Trophoblast cell (in vitro differentiated cells and primary cell): ENCODE measurements at regions not wholly inside any gene's neighbourhood (a gene's known extent, or its start where the extent isn't known, plus 50 kb on each side); places are given as distances from the start of the nearest gene placed in this dataset.

Experiments used
- DNase-seq, 2 donors: peaks; one replicate each; pipeline ENCODE4 v3.0.0-alpha.2; 2016
- H2AFZ ChIP-seq: 2 replicates; pipeline ENCODE4 v1.6.1; 2013; ENCODE audit warnings: low read length, moderate library complexity, mild to moderate bottlenecking; ENCODE audit not compliant: insufficient read depth, poor library complexity
- H2AK5ac ChIP-seq: 2 replicates; pipeline ENCODE4 v1.6.1; 2013; ENCODE audit warnings: mild to moderate bottlenecking, low read length
- H2BK120ac ChIP-seq: 2 replicates; pipeline ENCODE4 v1.6.1; 2013; ENCODE audit warnings: low read length, mild to moderate bottlenecking, moderate library complexity; ENCODE audit not compliant: insufficient read depth, poor library complexity
- H2BK12ac ChIP-seq: 2 replicates; pipeline ENCODE4 v1.6.1; 2013; ENCODE audit warnings: mild to moderate bottlenecking, low read length, moderate library complexity
- H2BK5ac ChIP-seq: 2 replicates; pipeline ENCODE4 v1.6.1; 2013; ENCODE audit warnings: low read length, low read depth, moderate library complexity, mild to moderate bottlenecking; ENCODE audit not compliant: poor library complexity
- H3K14ac ChIP-seq: 2 replicates; pipeline ENCODE4 v1.6.1; 2013; ENCODE audit warnings: mild to moderate bottlenecking, low read length
- H3K18ac ChIP-seq: 2 replicates; pipeline ENCODE4 v1.6.1; 2013; ENCODE audit warnings: mild to moderate bottlenecking, low read length
- H3K23ac ChIP-seq: 2 replicates; pipeline ENCODE4 v1.6.1; 2013; ENCODE audit warnings: low read length
- H3K27ac ChIP-seq: 2 replicates; pipeline ENCODE4 v1.5.1; 2013; ENCODE audit warnings: low read depth, mild to moderate bottlenecking, inconsistent platforms, low read length, moderate library complexity
- H3K27me3 ChIP-seq: 2 replicates; pipeline ENCODE4 v1.6.1; 2013; ENCODE audit warnings: inconsistent platforms, mild to moderate bottlenecking, low read length, moderate library complexity; ENCODE audit not compliant: insufficient read depth
- H3K36me3 ChIP-seq, 2 experiments: 1 replicate in 1 of 2; 2 replicates in 1 of 2; pipeline ENCODE4 v1.6.1; 2013; ENCODE audit warnings: low read length in 2 of 2, mild to moderate bottlenecking in 2 of 2, moderate library complexity in 1 of 2; ENCODE audit not compliant: insufficient read depth in 2 of 2, control insufficient read depth in 1 of 2
- H3K4ac ChIP-seq: 2 replicates; pipeline ENCODE4 v1.6.1; 2013; ENCODE audit warnings: low read depth, mild to moderate bottlenecking, low read length, moderate library complexity
- H3K4me1 ChIP-seq, 2 experiments: 1 replicate in 1 of 2; 2 replicates in 1 of 2; pipeline ENCODE4 v1.6.1; 2013; ENCODE audit warnings: low read length in 2 of 2, mild to moderate bottlenecking in 2 of 2, moderate library complexity in 1 of 2; ENCODE audit not compliant: insufficient read depth in 2 of 2, control insufficient read depth in 1 of 2
- H3K4me2 ChIP-seq: 2 replicates; pipeline ENCODE4 v1.6.1; 2013; ENCODE audit warnings: inconsistent platforms, mild to moderate bottlenecking, low read length, moderate library complexity
- H3K4me3 ChIP-seq: 2 replicates; pipeline ENCODE4 v1.5.1; 2013; ENCODE audit warnings: mild to moderate bottlenecking, low read depth, low read length, inconsistent platforms
- H3K79me1 ChIP-seq: one replicate; pipeline ENCODE4 v1.6.1; 2013; ENCODE audit warnings: low read length
- H3K79me2 ChIP-seq: 2 replicates; pipeline ENCODE4 v1.6.1; 2013; ENCODE audit warnings: low read length, mild to moderate bottlenecking; ENCODE audit not compliant: control insufficient read depth, insufficient read depth, poor library complexity
- H3K9ac ChIP-seq: 2 replicates; pipeline ENCODE4 v1.6.1; 2013; ENCODE audit warnings: mild to moderate bottlenecking, low read length
- H3K9me3 ChIP-seq: 2 replicates; pipeline ENCODE4 v1.6.1; 2013; ENCODE audit warnings: low read depth, mild to moderate bottlenecking, control low read depth, inconsistent platforms, low read length; ENCODE audit not compliant: insufficient read depth
- H4K12ac ChIP-seq: 2 replicates; pipeline ENCODE4 v1.6.1; 2013; ENCODE audit warnings: low read depth, mild to moderate bottlenecking, low read length, moderate library complexity
- H4K8ac ChIP-seq: 2 replicates; pipeline ENCODE4 v1.6.1; 2013; ENCODE audit warnings: low read depth, mild to moderate bottlenecking, low read length, moderate library complexity
- H4K91ac ChIP-seq: one replicate; pipeline ENCODE4 v1.6.1; 2013; ENCODE audit warnings: low read depth, mild to moderate bottlenecking, low read length, moderate library complexity
- WGBS: extraction: QIAGEN DNeasy Blood & Tissue Kit; methylation state at CpG from one replicate; pipeline ENCODE4 v1.1.7; 2013; ENCODE audit warnings: missing lambda C conversion rate; ENCODE audit not compliant: insufficient read length, insufficient coverage; ENCODE audit errors: extremely low coverage; 5-methylcytosine and 5-hydroxymethylcytosine counted together

DNA sequence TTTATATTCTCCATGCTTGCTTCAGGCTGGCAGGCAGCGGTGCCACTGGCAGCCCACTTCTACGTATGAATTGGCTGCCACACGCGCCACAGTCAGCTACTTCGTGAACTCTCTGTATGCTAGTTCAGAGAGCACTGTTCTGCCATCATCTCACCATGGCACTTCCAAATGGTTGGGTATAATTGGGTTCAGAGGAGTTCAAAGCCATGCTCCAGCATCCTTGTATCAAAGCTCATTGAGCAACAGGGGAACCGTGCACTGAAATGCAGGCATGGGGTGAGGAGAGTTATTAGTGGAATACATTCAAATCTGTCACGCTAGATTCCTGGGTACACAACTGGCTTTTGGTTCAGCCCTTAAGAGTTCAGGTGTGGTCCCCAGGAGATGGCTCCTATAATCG lies 519.9 kb upstream of the NOX3 start:
- Histone ChIP-seq H3K79me2 (no peaks in the 10 kb centered on the region), H2BK120ac (no peak overlapping the region), H3K27ac (no peak overlapping the region), H3K9ac (no peak overlapping the region), H2BK12ac (no peak overlapping the region), H3K4me3 (no peak overlapping the region), H3K23ac (no peak overlapping the region), H2AK5ac (no peak overlapping the region), H2BK5ac (no peak overlapping the region), H4K91ac (no peak overlapping the region), H3K4ac (no peak overlapping the region), H3K14ac (no peak overlapping the region), H3K27me3 (no peaks in the 10 kb centered on the region), H4K8ac (no peak overlapping the region), H3K4me2 (peak overlapping the region; percentile 10), H3K18ac (no peak overlapping the region), H3K4me1 (no peaks in the 10 kb centered on the region), H3K36me3 (no peaks in the 10 kb centered on the region), H4K12ac (no peak overlapping the region), H2AFZ (no peak overlapping the region), H3K9me3 (no peaks in the 10 kb centered on the region), H3K79me1 (no peaks in the 10 kb centered on the region)
- no peak for DNase-seq
- WGBS = no CpG with 5 or more reads among the region's 8 CpGs

DNA sequence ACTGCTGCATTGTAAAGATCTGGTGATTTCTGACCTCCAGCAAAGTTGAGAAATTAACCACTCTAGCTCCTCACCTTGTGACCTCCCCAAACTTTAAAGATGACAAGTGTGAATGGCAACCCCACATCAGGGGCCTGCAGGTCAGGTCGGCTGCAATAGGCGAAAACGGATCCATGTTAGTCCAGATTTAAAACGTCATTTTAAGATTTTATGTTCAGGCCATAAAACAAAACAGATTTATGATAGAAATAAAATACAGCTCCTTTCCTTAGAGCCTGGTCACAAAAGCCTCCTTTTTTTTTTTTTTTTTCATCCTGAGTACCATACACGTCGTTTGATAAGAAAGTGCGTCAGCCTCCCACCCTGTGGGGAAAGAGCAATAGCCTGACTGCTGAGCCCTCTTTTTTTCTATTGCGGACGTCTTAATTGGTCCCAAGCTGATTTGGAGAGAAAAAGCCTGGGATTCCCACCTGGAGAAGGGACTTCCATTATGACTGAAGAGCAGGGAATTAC lies 519.2 kb upstream of the NOX3 start:
- no peak for DNase-seq
- H3K36me3 ChIP-seq = no peaks in the 10 kb centered on the region
- no peak overlapping the region for H2AFZ ChIP-seq
- no peaks in the 10 kb centered on the region for H3K4me1 ChIP-seq
- no peaks in the 10 kb centered on the region for H3K79me1 ChIP-seq
- no CpG with 5 or more reads among the region's 9 CpGs for WGBS
- no peak overlapping the region for H4K8ac ChIP-seq
- H4K12ac ChIP-seq = no peak overlapping the region
- H2AK5ac ChIP-seq = no peak overlapping the region
- no peak overlapping the region for H3K9ac ChIP-seq
- no peak overlapping the region for H3K4ac ChIP-seq
- H3K4me3 ChIP-seq = no peak overlapping the region
- H4K91ac ChIP-seq = no peak overlapping the region
- H3K23ac ChIP-seq = no peak overlapping the region
- H2BK120ac ChIP-seq = no peak overlapping the region
- H3K18ac ChIP-seq = no peak overlapping the region
- no peak overlapping the region for H2BK5ac ChIP-seq
- H2BK12ac ChIP-seq = no peak overlapping the region
- no peak overlapping the region for H3K27ac ChIP-seq
- no peaks in the 10 kb centered on the region for H3K79me2 ChIP-seq
- no peaks in the 10 kb centered on the region for H3K27me3 ChIP-seq
- H3K4me2 ChIP-seq = no peak overlapping the region
- H3K14ac ChIP-seq = no peak overlapping the region
- H3K9me3 ChIP-seq = no peaks in the 10 kb centered on the region

DNA sequence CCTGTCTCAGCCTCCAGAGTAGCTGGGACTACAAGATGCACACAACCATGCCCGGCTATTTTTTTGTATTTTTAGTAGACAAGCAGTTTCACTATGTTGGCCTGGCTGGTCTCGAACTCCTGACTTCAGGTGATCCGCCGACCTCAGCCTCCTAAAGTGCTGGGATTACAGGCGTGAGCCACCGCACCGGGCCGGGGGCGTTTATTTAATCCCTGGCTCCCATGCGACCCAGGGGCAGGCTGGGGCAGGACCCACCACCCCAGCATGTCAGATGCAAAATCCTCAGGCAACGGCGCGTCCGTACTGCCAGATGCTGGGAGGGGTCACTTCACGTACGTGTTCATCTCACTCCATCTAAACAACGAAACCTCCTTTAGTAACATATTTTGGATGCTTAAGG lies 518.7 kb upstream of the NOX3 start:
- Histone ChIP-seq H3K14ac (no peak overlapping the region), H2BK12ac (no peak overlapping the region), H3K4me1 (no peaks in the 10 kb centered on the region), H2BK5ac (no peak overlapping the region), H3K18ac (no peak overlapping the region), H2AFZ (no peak overlapping the region), H4K8ac (no peak overlapping the region), H4K12ac (no peak overlapping the region), H3K36me3 (no peaks in the 10 kb centered on the region), H3K27me3 (no peaks in the 10 kb centered on the region), H3K9ac (no peak overlapping the region), H3K9me3 (no peaks in the 10 kb centered on the region), H3K4me3 (no peak overlapping the region), H3K27ac (no peak overlapping the region), H3K4ac (no peak overlapping the region), H3K79me2 (no peaks in the 10 kb centered on the region), H2BK120ac (no peak overlapping the region), H4K91ac (no peak overlapping the region), H3K23ac (no peak overlapping the region), H3K4me2 (no peak overlapping the region), H2AK5ac (no peak overlapping the region), H3K79me1 (no peaks in the 10 kb centered on the region)
- DNase-seq = no peak
- WGBS = no CpG with 5 or more reads among the region's 17 CpGs

DNA sequence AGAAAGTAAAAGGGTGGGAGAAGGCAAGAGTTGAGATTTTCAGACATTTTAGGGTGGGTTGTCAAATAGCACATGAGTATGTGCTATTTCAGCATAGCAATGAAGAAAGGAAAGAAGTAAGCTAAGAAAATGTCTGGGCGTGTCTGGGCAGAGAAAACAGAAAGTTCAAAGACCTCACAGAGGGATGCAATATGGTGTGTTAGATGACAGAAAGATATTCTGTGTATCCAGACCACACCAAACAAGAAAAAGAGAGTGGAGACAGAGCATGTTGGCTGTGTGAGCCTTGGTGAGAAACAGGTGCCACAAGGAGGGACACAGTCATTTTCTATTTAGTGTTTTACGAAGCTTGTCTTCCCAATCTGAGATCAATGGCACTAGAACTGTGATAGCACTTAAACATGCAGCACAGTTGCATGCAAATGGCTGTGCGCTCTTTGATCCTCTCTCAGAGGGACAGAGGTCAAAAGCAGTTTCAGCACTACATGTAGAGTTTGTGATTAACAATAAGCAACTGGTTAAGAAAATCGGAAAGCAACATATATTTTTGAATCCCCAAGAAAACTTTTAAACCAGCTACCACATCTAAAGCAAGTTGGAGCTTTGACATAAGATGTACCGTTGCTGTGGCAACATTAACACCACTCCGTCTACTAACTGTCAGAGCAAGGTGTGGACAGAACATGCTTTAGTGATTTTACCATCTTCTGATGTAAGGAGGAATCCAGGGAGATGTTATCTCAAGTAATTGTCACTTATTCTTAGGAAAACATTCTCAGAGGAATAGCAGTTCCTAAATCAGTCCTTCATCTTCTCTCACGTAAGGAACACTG lies 515.5 kb upstream of the NOX3 start:
- no peak overlapping the region for H4K12ac ChIP-seq
- H2BK120ac ChIP-seq = no peak overlapping the region
- no peaks in the 10 kb centered on the region for H3K9me3 ChIP-seq
- H3K9ac ChIP-seq = no peak overlapping the region
- H3K4ac ChIP-seq = no peak overlapping the region
- H3K14ac ChIP-seq = no peak overlapping the region
- DNase-seq = no peak
- H4K91ac ChIP-seq = no peak overlapping the region
- WGBS = no CpG with 5 or more reads among the region's 7 CpGs
- H2BK5ac ChIP-seq = no peak overlapping the region
- no peak overlapping the region for H2AK5ac ChIP-seq
- no peak overlapping the region for H3K18ac ChIP-seq
- no peak overlapping the region for H2AFZ ChIP-seq
- H3K23ac ChIP-seq = no peak overlapping the region
- no peaks in the 10 kb centered on the region for H3K27me3 ChIP-seq
- no peak overlapping the region for H4K8ac ChIP-seq
- H3K79me2 ChIP-seq = no peaks in the 10 kb centered on the region
- H3K36me3 ChIP-seq = no peaks in the 10 kb centered on the region
- no peaks in the 10 kb centered on the region for H3K79me1 ChIP-seq
- no peak overlapping the region for H2BK12ac ChIP-seq
- H3K4me3 ChIP-seq = no peak overlapping the region
- no peak overlapping the region for H3K4me2 ChIP-seq
- no peak overlapping the region for H3K27ac ChIP-seq
- H3K4me1 ChIP-seq = no peaks in the 10 kb centered on the region
